Osteoblast (primary cell): ENCODE measurements at regions not wholly inside any gene's neighbourhood (a gene's known extent, or its start where the extent isn't known, plus 50 kb on each side); places are given as distances from the start of the nearest gene placed in this dataset.

Experiments
- DNase-seq: peaks from one replicate; pipeline ENCODE4 v3.0.0; 2011; ENCODE audit warnings: low spot score, mixed read lengths; ENCODE audit not compliant: insufficient read length; ENCODE audit errors: missing footprints
- H2AFZ ChIP-seq: 2 replicates; pipeline ENCODE4 v1.6.0; 2011; ENCODE audit warnings: mild to moderate bottlenecking, low read length
- H3K27ac ChIP-seq: 2 replicates; pipeline ENCODE4 v1.5.1; 2011; ENCODE audit warnings: mild to moderate bottlenecking, low read depth, low read length, moderate library complexity
- H3K27me3 ChIP-seq: 2 replicates; pipeline ENCODE4 v1.6.0; 2012; ENCODE audit warnings: mild to moderate bottlenecking, control low read depth, inconsistent platforms, low read length, moderate library complexity; ENCODE audit not compliant: insufficient read depth
- H3K36me3 ChIP-seq: 2 replicates; pipeline ENCODE4 v1.5.1; 2011; ENCODE audit warnings: mild to moderate bottlenecking, low read length, control low read depth, moderate library complexity; ENCODE audit not compliant: insufficient read depth
- H3K4me1 ChIP-seq: 2 replicates; pipeline ENCODE4 v1.5.1; 2011; ENCODE audit warnings: mild to moderate bottlenecking, low read length, control low read depth, moderate library complexity; ENCODE audit not compliant: insufficient read depth
- H3K4me2 ChIP-seq: 2 replicates; pipeline ENCODE4 v1.6.0; 2011; ENCODE audit warnings: mild to moderate bottlenecking, low read length; ENCODE audit not compliant: insufficient read depth
- H3K4me3 ChIP-seq: fragments of 200-600 bp; sonication (generic); 3 replicates; pipeline ENCODE4 v1.5.1; 2012; ENCODE audit warnings: mild to moderate bottlenecking, low read length, inconsistent platforms; ENCODE audit not compliant: insufficient read depth
- H3K79me2 ChIP-seq: 2 replicates; pipeline ENCODE4 v1.6.0; 2012; ENCODE audit warnings: mild to moderate bottlenecking, low read length, control low read depth, inconsistent platforms; ENCODE audit not compliant: insufficient read depth
- H3K9me3 ChIP-seq: 2 replicates; pipeline ENCODE4 v1.5.1; 2011; ENCODE audit warnings: low read depth, low read length, control low read depth
- H4K20me1 ChIP-seq: 2 replicates; pipeline ENCODE4 v1.6.0; 2012; ENCODE audit warnings: mild to moderate bottlenecking, low read length, control low read depth; ENCODE audit not compliant: insufficient read depth
- TF ChIP-seq, protein P1 (sequence below): IDR thresholded peaks from 2 replicates; pipeline ENCODE4 v1.5.1; 2011; ENCODE audit warnings: mild to moderate bottlenecking, low read depth, low read length, moderate library complexity; ENCODE audit errors: extremely low read depth

DNA sequence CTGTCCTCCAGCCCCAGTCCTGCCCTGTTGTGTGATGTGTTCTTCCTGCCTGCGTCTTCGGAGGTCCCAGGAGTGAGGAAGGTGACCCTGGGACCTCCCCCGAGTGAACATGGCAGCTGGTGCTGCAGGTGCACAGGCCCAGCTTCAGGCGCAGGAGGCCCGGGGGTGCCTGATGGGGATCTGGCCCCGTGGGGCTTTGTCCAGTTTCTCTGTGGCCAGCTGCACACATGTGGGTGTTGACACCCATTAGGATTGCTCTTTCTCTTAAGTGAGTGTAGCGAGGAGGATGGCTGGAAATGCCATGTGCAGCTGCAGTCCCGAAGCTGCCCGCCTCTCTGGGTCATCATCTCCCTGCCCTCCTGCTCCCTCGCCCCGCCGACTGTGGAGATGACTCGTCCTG is 1279.7 kb downstream of the BRD1 start:
- no peak overlapping the region for H3K27ac ChIP-seq
- no peaks in the 10 kb centered on the region for H3K4me1 ChIP-seq
- H2AFZ ChIP-seq = no peak overlapping the region
- no peak for DNase-seq
- no peaks in the 10 kb centered on the region for H3K79me2 ChIP-seq
- no peak overlapping the region for H3K4me2 ChIP-seq
- H3K36me3 ChIP-seq = no peaks in the 10 kb centered on the region
- no peaks in the 10 kb centered on the region for H3K27me3 ChIP-seq
- H3K4me3 ChIP-seq = no peak overlapping the region
- TF ChIP-seq, protein P1, sequence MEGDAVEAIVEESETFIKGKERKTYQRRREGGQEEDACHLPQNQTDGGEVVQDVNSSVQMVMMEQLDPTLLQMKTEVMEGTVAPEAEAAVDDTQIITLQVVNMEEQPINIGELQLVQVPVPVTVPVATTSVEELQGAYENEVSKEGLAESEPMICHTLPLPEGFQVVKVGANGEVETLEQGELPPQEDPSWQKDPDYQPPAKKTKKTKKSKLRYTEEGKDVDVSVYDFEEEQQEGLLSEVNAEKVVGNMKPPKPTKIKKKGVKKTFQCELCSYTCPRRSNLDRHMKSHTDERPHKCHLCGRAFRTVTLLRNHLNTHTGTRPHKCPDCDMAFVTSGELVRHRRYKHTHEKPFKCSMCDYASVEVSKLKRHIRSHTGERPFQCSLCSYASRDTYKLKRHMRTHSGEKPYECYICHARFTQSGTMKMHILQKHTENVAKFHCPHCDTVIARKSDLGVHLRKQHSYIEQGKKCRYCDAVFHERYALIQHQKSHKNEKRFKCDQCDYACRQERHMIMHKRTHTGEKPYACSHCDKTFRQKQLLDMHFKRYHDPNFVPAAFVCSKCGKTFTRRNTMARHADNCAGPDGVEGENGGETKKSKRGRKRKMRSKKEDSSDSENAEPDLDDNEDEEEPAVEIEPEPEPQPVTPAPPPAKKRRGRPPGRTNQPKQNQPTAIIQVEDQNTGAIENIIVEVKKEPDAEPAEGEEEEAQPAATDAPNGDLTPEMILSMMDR = no peak
- H4K20me1 ChIP-seq = no peaks in the 10 kb centered on the region
- H3K9me3 ChIP-seq = no peaks in the 10 kb centered on the region

DNA sequence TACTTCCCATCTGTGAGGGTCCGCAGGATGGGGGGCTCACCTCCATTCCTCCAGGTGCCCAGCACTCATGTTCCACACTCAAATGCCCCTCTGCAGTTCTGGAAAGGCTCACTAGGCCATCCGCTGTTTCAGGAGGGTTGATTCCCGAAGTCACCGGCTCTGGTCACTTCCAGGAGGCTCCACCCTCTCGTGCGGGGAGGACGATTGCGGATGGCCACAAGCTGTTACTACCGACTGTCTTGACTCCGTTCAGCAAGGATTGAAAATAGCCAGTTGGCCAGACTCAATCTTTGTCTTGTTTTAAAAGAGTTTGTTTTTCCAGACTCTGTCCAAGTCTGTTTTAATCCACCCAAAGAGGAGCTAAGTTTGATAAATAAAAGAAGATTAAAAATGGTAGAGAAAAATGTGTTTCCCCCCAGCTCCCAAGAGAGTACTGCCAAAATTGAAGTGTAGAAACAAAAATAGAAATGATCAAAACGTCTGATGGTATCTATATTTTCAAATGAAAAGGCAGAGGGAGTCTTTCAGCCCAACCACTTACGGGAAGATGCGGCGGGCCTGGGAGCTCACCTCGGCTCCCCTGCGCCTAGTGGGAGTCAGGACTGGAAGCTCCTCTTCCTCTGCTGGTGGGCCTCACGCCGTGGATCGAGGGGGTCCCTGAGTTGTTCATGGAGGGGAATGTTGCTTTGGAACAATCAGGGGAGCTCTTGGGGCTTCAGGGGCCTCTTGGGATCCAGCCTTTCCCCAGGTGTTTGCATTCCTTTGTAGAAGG is 1280.8 kb downstream of the BRD1 start:
- no peaks in the 10 kb centered on the region for H3K4me1 ChIP-seq
- no peaks in the 10 kb centered on the region for H4K20me1 ChIP-seq
- DNase-seq = no peak
- no peaks in the 10 kb centered on the region for H3K9me3 ChIP-seq
- no peak overlapping the region for H2AFZ ChIP-seq
- no peak overlapping the region for H3K27ac ChIP-seq
- H3K36me3 ChIP-seq = no peaks in the 10 kb centered on the region
- H3K4me3 ChIP-seq = no peak overlapping the region
- no peaks in the 10 kb centered on the region for H3K27me3 ChIP-seq
- no peaks in the 10 kb centered on the region for H3K79me2 ChIP-seq
- TF ChIP-seq, protein P1 = no peak
- no peak overlapping the region for H3K4me2 ChIP-seq

DNA sequence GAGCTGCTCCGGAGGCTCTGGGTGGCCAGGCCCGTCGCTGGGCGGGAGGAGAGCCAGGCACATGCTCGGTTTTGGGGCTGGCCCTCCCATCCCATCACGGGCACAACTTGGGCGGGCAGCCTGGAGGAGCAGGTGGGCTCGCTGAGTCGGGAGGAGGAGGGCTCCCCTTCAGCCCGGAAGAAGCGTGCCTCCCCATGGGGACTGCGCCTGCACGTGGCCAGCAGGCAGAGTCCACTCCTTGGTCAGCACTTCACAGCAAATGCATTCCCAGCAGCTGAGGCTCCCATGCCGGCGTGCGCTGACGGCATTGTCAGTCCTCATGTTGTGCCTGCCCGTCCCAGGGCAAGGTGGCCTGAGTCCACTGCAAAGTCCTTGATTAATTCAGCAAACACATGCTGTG is 1281.7 kb downstream of the BRD1 start:
- TF ChIP-seq, protein P1 = no peak
- Histone ChIP-seq H3K36me3 (no peaks in the 10 kb centered on the region), H3K79me2 (no peaks in the 10 kb centered on the region), H3K4me3 (no peak overlapping the region), H4K20me1 (no peaks in the 10 kb centered on the region), H3K4me2 (no peak overlapping the region), H3K9me3 (no peaks in the 10 kb centered on the region), H3K4me1 (no peaks in the 10 kb centered on the region), H3K27me3 (no peaks in the 10 kb centered on the region), H3K27ac (no peak overlapping the region), H2AFZ (no peak overlapping the region)
- no peak for DNase-seq

DNA sequence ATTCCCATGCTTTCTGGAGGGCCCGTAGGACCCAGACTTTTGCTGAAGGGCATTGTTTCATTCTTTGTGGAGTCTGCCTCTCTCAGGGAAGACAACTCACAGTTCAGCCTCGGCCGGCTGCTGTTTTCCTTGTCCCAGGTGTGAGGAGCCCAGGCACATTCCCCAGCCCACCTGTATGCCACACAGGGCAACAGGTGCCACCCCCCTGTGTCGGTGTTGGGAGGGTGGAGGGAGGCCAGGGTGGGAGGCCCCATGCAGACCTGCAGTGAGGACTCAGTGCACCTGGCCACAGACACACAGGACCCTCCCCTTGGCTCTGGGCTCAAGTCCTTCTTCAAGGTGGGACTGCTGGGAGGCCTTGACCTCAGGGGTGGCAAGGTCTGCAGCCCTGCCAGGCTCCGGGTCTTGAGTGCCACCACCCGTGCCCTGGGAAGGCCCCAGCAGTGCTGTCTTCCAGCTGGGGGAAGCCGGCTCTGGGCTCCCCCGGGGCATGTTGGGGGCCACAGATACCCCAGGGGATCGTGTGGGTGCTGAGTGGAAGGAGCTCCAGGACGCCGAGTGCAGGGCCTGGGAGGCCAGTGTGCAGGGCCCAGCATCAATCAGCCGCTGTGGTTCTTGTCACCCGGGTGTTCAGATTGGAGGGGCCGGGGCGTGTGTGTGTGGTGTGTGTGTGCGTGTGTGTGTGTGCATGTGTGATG is 1286.1 kb downstream of the BRD1 start:
- no peaks in the 10 kb centered on the region for H3K9me3 ChIP-seq
- TF ChIP-seq, protein P1 = no peak

More for the DNA sequence above, 1286.1 kb downstream of the BRD1 start:
- Histone ChIP-seq H3K36me3 (no peaks in the 10 kb centered on the region), H2AFZ (no peak overlapping the region), H3K4me3 (no peak overlapping the region), H3K27me3 (no peaks in the 10 kb centered on the region), H3K4me2 (no peak overlapping the region), H3K4me1 (no peaks in the 10 kb centered on the region), H3K27ac (no peak overlapping the region), H4K20me1 (no peaks in the 10 kb centered on the region), H3K79me2 (no peaks in the 10 kb centered on the region)
- no peak for DNase-seq
